KMS-11 (cell line): ENCODE measurements at regions not wholly inside any gene's neighbourhood (a gene's known extent, or its start where the extent isn't known, plus 50 kb on each side); places are given as distances from the start of the nearest gene placed in this dataset.

Source experiments
- H2AFZ ChIP-seq: fragments of 200-600 bp; sonication (generic); 2 replicates; pipeline ENCODE4 v1.6.1; 2016; ENCODE audit warnings: antibody characterized with exemption, mixed run types, low read depth
- H3K27ac ChIP-seq: fragments of 200-600 bp; sonication (generic); 2 replicates; pipeline ENCODE4 v1.6.1; 2016; ENCODE audit warnings: mild to moderate bottlenecking, mixed run types
- H3K27me3 ChIP-seq: fragments of 200-600 bp; sonication (generic); 2 replicates; pipeline ENCODE4 v1.6.1; 2017; ENCODE audit warnings: mild to moderate bottlenecking, low read depth, mixed run types, moderate library complexity; ENCODE audit not compliant: insufficient read depth
- H3K36me3 ChIP-seq: fragments of 200-600 bp; sonication (generic); 2 replicates; pipeline ENCODE4 v1.6.1; 2017; ENCODE audit warnings: mild to moderate bottlenecking, mixed run types; ENCODE audit not compliant: insufficient read depth
- H3K4me1 ChIP-seq: fragments of 200-600 bp; sonication (generic); 2 replicates; pipeline ENCODE4 v1.6.1; 2016; ENCODE audit warnings: mild to moderate bottlenecking, low read depth, mixed run types; ENCODE audit not compliant: poor library complexity, severe bottlenecking
- H3K4me2 ChIP-seq: fragments of 200-600 bp; sonication (generic); 2 replicates; pipeline ENCODE4 v1.7.0; 2016; ENCODE audit warnings: mild to moderate bottlenecking, mixed run types
- H3K4me3 ChIP-seq: fragments of 200-600 bp; sonication (generic); IDR thresholded peaks from 2 replicates; pipeline ENCODE4 v1.6.1; 2017; ENCODE audit warnings: low read depth, low read length, mixed read lengths; ENCODE audit not compliant: insufficient read depth
- H3K79me2 ChIP-seq: fragments of 200-600 bp; sonication (generic); 2 replicates; pipeline ENCODE4 v1.6.1; 2016; ENCODE audit warnings: low read depth, mixed run types; ENCODE audit not compliant: insufficient read depth
- H3K9ac ChIP-seq: fragments of 200-600 bp; sonication (generic); 2 replicates; pipeline ENCODE4 v1.6.1; 2016; ENCODE audit warnings: mild to moderate bottlenecking, mixed run types
- H4K20me1 ChIP-seq: fragments of 200-600 bp; sonication (generic); 2 replicates; pipeline ENCODE4 v1.6.1; 2016; ENCODE audit warnings: mild to moderate bottlenecking, mixed run types; ENCODE audit not compliant: insufficient read depth
- CTCF ChIP-seq: fragments of 200-600 bp; sonication (generic); conservative IDR thresholded peaks from 2 replicates; pipeline ENCODE4 v1.6.1; 2017; ENCODE audit warnings: low read depth, mild to moderate bottlenecking, antibody characterized with exemption, low read length, moderate library complexity, mixed read lengths

- Histone ChIP-seq H3K9ac (no peak overlapping the region), H3K4me3 (no peak overlapping the region), H3K27ac (no peak overlapping the region), H3K27me3 (no peaks in the 10 kb centered on the region), H3K36me3 (no peaks in the 10 kb centered on the region), H4K20me1 (no peaks in the 10 kb centered on the region), H3K4me1 (no peaks in the 10 kb centered on the region), H2AFZ (no peak overlapping the region), H3K4me2 (no peak overlapping the region), H3K79me2 (no peaks in the 10 kb centered on the region)
- TF ChIP-seq CTCF = no peak
Observed at GRCh38 chr2:181762848-181763247, 82.5 kb upstream of the NEUROD1 start.

- no peaks in the 10 kb centered on the region for H3K27me3 ChIP-seq
- H3K4me1 ChIP-seq = no peaks in the 10 kb centered on the region
- no peaks in the 10 kb centered on the region for H4K20me1 ChIP-seq
- TF ChIP-seq CTCF = no peak
- no peaks in the 10 kb centered on the region for H3K79me2 ChIP-seq
- H3K27ac ChIP-seq = no peak overlapping the region
- H3K9ac ChIP-seq = no peak overlapping the region
- H2AFZ ChIP-seq = no peak overlapping the region
- no peak overlapping the region for H3K4me2 ChIP-seq
- H3K36me3 ChIP-seq = no peaks in the 10 kb centered on the region
- H3K4me3 ChIP-seq = no peak overlapping the region
Observed at GRCh38 chr2:181763423-181763822, 83.1 kb upstream of the NEUROD1 start.

- H3K79me2 ChIP-seq = no peaks in the 10 kb centered on the region
- no peak overlapping the region for H3K9ac ChIP-seq
- H3K4me1 ChIP-seq = no peaks in the 10 kb centered on the region
- no peaks in the 10 kb centered on the region for H3K27me3 ChIP-seq
- H3K4me2 ChIP-seq = no peak overlapping the region
- H3K4me3 ChIP-seq = no peak overlapping the region
- no peak for TF ChIP-seq CTCF
- no peaks in the 10 kb centered on the region for H4K20me1 ChIP-seq
- H2AFZ ChIP-seq = no peak overlapping the region
- no peaks in the 10 kb centered on the region for H3K36me3 ChIP-seq
- H3K27ac ChIP-seq = no peak overlapping the region
Observed at GRCh38 chr2:181764095-181764963, 84.0 kb upstream of the NEUROD1 start.

GRCh38 chr2:181766129-181766528, 85.8 kb upstream of the NEUROD1 start:
- H2AFZ ChIP-seq = no peak overlapping the region
- H3K4me1 ChIP-seq = no peaks in the 10 kb centered on the region
- H3K79me2 ChIP-seq = no peaks in the 10 kb centered on the region
- H3K9ac ChIP-seq = no peak overlapping the region
- H3K36me3 ChIP-seq = no peaks in the 10 kb centered on the region
- H3K27me3 ChIP-seq = no peaks in the 10 kb centered on the region
- no peaks in the 10 kb centered on the region for H4K20me1 ChIP-seq
- no peak for TF ChIP-seq CTCF
- no peak overlapping the region for H3K27ac ChIP-seq
- H3K4me2 ChIP-seq = no peak overlapping the region
- no peak overlapping the region for H3K4me3 ChIP-seq
